ENCODE measurements at regions not wholly inside any gene's neighbourhood (a gene's known extent, or its start where the extent isn't known, plus 50 kb on each side); places are given as distances from the start of the nearest gene placed in this dataset.

DNA sequence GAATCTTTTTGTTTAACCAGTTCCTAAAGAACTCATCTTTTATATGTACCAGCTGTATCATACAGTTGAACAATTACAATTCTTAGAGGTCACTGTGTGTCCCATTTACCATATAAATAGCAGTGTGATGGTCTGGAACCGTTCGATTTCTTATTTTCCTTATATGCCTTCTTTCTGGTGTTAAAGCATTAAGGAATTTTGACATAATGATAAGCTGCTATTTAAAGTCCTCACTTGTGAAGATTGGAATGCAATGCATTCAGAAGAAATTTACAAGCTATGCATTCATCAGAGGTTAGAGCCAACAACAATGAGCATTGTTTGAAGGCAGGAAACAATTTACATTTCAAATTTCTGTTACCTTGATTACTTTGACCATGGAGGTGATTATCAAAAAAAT is 80.0 kb upstream of the PRICKLE1 start:
- TF ChIP-seq, protein P1, sequence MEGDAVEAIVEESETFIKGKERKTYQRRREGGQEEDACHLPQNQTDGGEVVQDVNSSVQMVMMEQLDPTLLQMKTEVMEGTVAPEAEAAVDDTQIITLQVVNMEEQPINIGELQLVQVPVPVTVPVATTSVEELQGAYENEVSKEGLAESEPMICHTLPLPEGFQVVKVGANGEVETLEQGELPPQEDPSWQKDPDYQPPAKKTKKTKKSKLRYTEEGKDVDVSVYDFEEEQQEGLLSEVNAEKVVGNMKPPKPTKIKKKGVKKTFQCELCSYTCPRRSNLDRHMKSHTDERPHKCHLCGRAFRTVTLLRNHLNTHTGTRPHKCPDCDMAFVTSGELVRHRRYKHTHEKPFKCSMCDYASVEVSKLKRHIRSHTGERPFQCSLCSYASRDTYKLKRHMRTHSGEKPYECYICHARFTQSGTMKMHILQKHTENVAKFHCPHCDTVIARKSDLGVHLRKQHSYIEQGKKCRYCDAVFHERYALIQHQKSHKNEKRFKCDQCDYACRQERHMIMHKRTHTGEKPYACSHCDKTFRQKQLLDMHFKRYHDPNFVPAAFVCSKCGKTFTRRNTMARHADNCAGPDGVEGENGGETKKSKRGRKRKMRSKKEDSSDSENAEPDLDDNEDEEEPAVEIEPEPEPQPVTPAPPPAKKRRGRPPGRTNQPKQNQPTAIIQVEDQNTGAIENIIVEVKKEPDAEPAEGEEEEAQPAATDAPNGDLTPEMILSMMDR (IDR thresholded peaks at IDR 0.05) = no peak
- TF ChIP-seq POLR2A (IDR thresholded peaks at IDR 0.05) = no peak

Measured in prostate gland (tissue), 2 donors.